H1 (cell line): ENCODE measurements at regions not wholly inside any gene's neighbourhood (a gene's known extent, or its start where the extent isn't known, plus 50 kb on each side); places are given as distances from the start of the nearest gene placed in this dataset.

Experiments used
- CTCF ChIA-PET: fragments of 300-600 bp; sonication (Branson Sonifier 250); formaldehyde crosslinking; loops from one replicate; lab custom pipeline; 2021; ENCODE audit not compliant: partially characterized antibody; lab: Charles Lee
- POLR2A ChIA-PET: fragments of 300-600 bp; sonication (Branson Sonifier 250); formaldehyde crosslinking; loops from one replicate; lab custom pipeline; 2021; ENCODE audit warnings: inconsistent platforms; ENCODE audit not compliant: partially characterized antibody; lab: Charles Lee
- DNase-seq, 2 experiments: peaks; one replicate each; pipeline versions ENCODE4 v3.0.0 to v3.0.0-alpha.2; 2010 to 2022; ENCODE audit warnings: low spot score in 2 of 2, low read depth in 1 of 2, mixed read lengths in 1 of 2
- FAIRE-seq: peaks from 2 replicates; lab custom pipeline; 2011; peaks lifted over from hg19 to GRCh38; lab: Jason Lieb, UNC
- H2AFZ ChIP-seq: 2 replicates; pipeline ENCODE4 v1.8.1; 2012; ENCODE audit warnings: low read length, inconsistent platforms
- H2AK5ac ChIP-seq: 2 replicates; pipeline ENCODE4 v1.6.1; 2013; ENCODE audit warnings: low read depth, low read length
- H2BK120ac ChIP-seq: replicated peaks from 2 replicates; pipeline ENCODE3; 2013; ENCODE audit warnings: low read depth, low read length, inconsistent platforms
- H2BK12ac ChIP-seq: 2 replicates; pipeline ENCODE4 v1.6.1; 2013; ENCODE audit warnings: low read depth, low read length
- H2BK15ac ChIP-seq: 2 replicates; pipeline ENCODE4 v1.6.1; 2013; ENCODE audit warnings: low read length
- H2BK20ac ChIP-seq: 2 replicates; pipeline ENCODE4 v1.6.1; 2013; ENCODE audit warnings: low read length
- H2BK5ac ChIP-seq: 2 replicates; pipeline ENCODE4 v1.6.1; 2013; ENCODE audit warnings: low read depth, low read length
- H3K14ac ChIP-seq: 2 replicates; pipeline ENCODE4 v1.6.1; 2013; ENCODE audit warnings: inconsistent platforms; ENCODE audit not compliant: insufficient read length
- H3K18ac ChIP-seq: 2 replicates; pipeline ENCODE4 v1.6.1; 2013; ENCODE audit warnings: low read length; ENCODE audit errors: extremely low read depth
- H3K23ac ChIP-seq: 2 replicates; pipeline ENCODE4 v1.6.1; 2013; ENCODE audit warnings: inconsistent platforms; ENCODE audit not compliant: insufficient read length
- H3K23me2 ChIP-seq: 2 replicates; pipeline ENCODE4 v1.6.1; 2013; ENCODE audit warnings: low read depth, low read length
- H3K27ac ChIP-seq: 2 replicates; pipeline ENCODE4 v1.6.1; 2011; ENCODE audit warnings: low read depth, low read length, inconsistent platforms
- H3K27me3 ChIP-seq, 4 experiments: replicated peaks in 1 of 4; 1 replicate in 1 of 4; 2 replicates in 3 of 4; pipeline versions ENCODE4 v1.6.1 to v1.8.1; 2011 to 2013; ENCODE audit warnings: low read length in 3 of 4, mild to moderate bottlenecking in 3 of 4, inconsistent platforms in 2 of 4, mixed read lengths in 2 of 4, moderate library complexity in 1 of 4; ENCODE audit not compliant: control insufficient read depth in 3 of 4, insufficient read depth in 3 of 4; ENCODE audit errors: extremely low read depth in 1 of 4
- H3K36me3 ChIP-seq, 4 experiments: 2 replicates each; pipeline versions ENCODE4 v1.6.1 to v1.8.1; 2011 to 2013; ENCODE audit warnings: mild to moderate bottlenecking in 4 of 4, low read length in 3 of 4, moderate library complexity in 2 of 4, control low read depth in 1 of 4, inconsistent platforms in 1 of 4; ENCODE audit not compliant: insufficient read depth in 4 of 4, control insufficient read depth in 2 of 4
- H3K4ac ChIP-seq: replicated peaks from 2 replicates; pipeline ENCODE3; 2013; ENCODE audit warnings: low read length, low read depth, mixed read lengths, inconsistent platforms; ENCODE audit not compliant: insufficient read length
- H3K4me1 ChIP-seq, 4 experiments: replicated peaks in 1 of 4; 1 replicate in 1 of 4; 2 replicates in 3 of 4; pipeline versions ENCODE4 v1.6.1 to v1.8.1; 2011 to 2013; ENCODE audit warnings: low read length in 3 of 4, inconsistent platforms in 2 of 4, mixed read lengths in 1 of 4; ENCODE audit not compliant: insufficient read depth in 4 of 4, control insufficient read depth in 3 of 4
- H3K4me2 ChIP-seq, 2 experiments: 2 replicates each; pipeline versions ENCODE4 v1.6.1 to v1.8.1; 2011 to 2013; ENCODE audit warnings: low read depth in 2 of 2, low read length in 2 of 2, control low read depth in 1 of 2, inconsistent platforms in 1 of 2, mild to moderate bottlenecking in 1 of 2; ENCODE audit not compliant: insufficient read depth in 1 of 2
- H3K4me3 ChIP-seq, 4 experiments: fragments of 200-600, 300-600 bp in 1 of 4; sonication (generic), shearing (Covaris generic), sonication (Bioruptor Twin) in 1 of 4; 2 replicates each; pipeline versions ENCODE4 v1.5.1 to v1.8.1; 2011 to 2016; ENCODE audit warnings: low read length in 4 of 4, low read depth in 3 of 4, control low read depth in 2 of 4, inconsistent platforms in 2 of 4, mild to moderate bottlenecking in 2 of 4, mixed read lengths in 1 of 4, moderate library complexity in 1 of 4; ENCODE audit not compliant: insufficient read depth in 2 of 4; ENCODE audit errors: extremely low read depth in 1 of 4
- H3K56ac ChIP-seq: replicated peaks from 2 replicates; pipeline ENCODE3; 2013; ENCODE audit warnings: low read depth, mild to moderate bottlenecking, mixed read lengths, low read length, inconsistent platforms; ENCODE audit not compliant: insufficient read length
- H3K79me1 ChIP-seq: 2 replicates; pipeline ENCODE4 v1.6.1; 2013; ENCODE audit warnings: low read depth, low read length, control low read depth
- H3K79me2 ChIP-seq, 2 experiments: 2 replicates each; pipeline versions ENCODE4 v1.6.1 to v1.8.1; 2012 to 2013; ENCODE audit warnings: low read length in 2 of 2, mild to moderate bottlenecking in 2 of 2, inconsistent platforms in 1 of 2; ENCODE audit not compliant: insufficient read depth in 2 of 2, control insufficient read depth in 1 of 2
- H3K9ac ChIP-seq, 4 experiments: replicated peaks in 1 of 4; 1 replicate in 1 of 4; 2 replicates in 3 of 4; pipeline versions ENCODE4 v1.6.1 to v1.8.1; 2011 to 2013; ENCODE audit warnings: low read depth in 3 of 4, low read length in 3 of 4, control low read depth in 2 of 4, mild to moderate bottlenecking in 2 of 4, moderate library complexity in 2 of 4, inconsistent platforms in 1 of 4; ENCODE audit errors: extremely low read depth in 1 of 4
- H3K9me3 ChIP-seq, 2 experiments: 2 replicates each; pipeline versions ENCODE4 v1.6.1 to v1.8.1; 2012 to 2013; ENCODE audit warnings: mild to moderate bottlenecking in 2 of 2, moderate library complexity in 2 of 2, control low read depth in 1 of 2, inconsistent platforms in 1 of 2, low read depth in 1 of 2, low read length in 1 of 2, mixed read lengths in 1 of 2; ENCODE audit not compliant: insufficient read depth in 2 of 2
- H4K20me1 ChIP-seq, 2 experiments: replicated peaks in 1 of 2; 2 replicates each; pipeline versions ENCODE3 to v1.8.1; 2011 to 2013; ENCODE audit warnings: inconsistent platforms in 2 of 2, low read length in 2 of 2, mild to moderate bottlenecking in 1 of 2; ENCODE audit not compliant: insufficient read depth in 2 of 2, control insufficient read depth in 1 of 2
- H4K5ac ChIP-seq: 2 replicates; pipeline ENCODE4 v1.6.1; 2013; ENCODE audit warnings: low read length, low read depth, mixed read lengths, inconsistent platforms; ENCODE audit not compliant: insufficient read length
- H4K8ac ChIP-seq: 2 replicates; pipeline ENCODE4 v1.8.0; 2013; ENCODE audit warnings: mild to moderate bottlenecking, moderate library complexity, low read length, inconsistent platforms; ENCODE audit not compliant: insufficient read depth; ENCODE audit errors: extremely low read depth
- H4K91ac ChIP-seq: replicated peaks from 2 replicates; pipeline ENCODE3; 2013; ENCODE audit warnings: low read length, mixed read lengths, inconsistent platforms; ENCODE audit not compliant: insufficient read length
- MAFK ChIP-seq: IDR thresholded peaks from 2 replicates; pipeline ENCODE4 v1.6.1; 2012; ENCODE audit warnings: low read depth, mild to moderate bottlenecking, improper control_type of control experiment, low read length
- RAD21 ChIP-seq, 2 experiments: IDR thresholded peaks in 1 of 2; conservative IDR thresholded peaks in 1 of 2; 2 replicates each; pipeline ENCODE4 v1.6.1; 2011; ENCODE audit warnings: low read depth in 2 of 2, low read length in 2 of 2, improper control_type of control experiment in 1 of 2, inconsistent platforms in 1 of 2, mild to moderate bottlenecking in 1 of 2, moderate library complexity in 1 of 2
- WGBS, 2 experiments: shearing (Covaris generic) in 1 of 2; methylation state at CpG; one replicate each; pipeline versions ENCODE4 v1.1.6 to v1.1.7; 2013 to 2015; ENCODE audit warnings: low lambda C conversion rate in 2 of 2, mixed read lengths in 2 of 2, inconsistent platforms in 1 of 2, low coverage in 1 of 2, missing lambda C conversion rate in 1 of 2; ENCODE audit not compliant: insufficient replicate concordance in 2 of 2, insufficient coverage in 1 of 2, insufficient read length in 1 of 2; ENCODE audit errors: extremely low coverage in 1 of 2, missing lambda C conversion rate in 1 of 2; 5-methylcytosine and 5-hydroxymethylcytosine counted together
- TF ChIP-seq, protein P1 (sequence below), 3 experiments: IDR thresholded peaks; 1 replicate in 2 of 3; 2 replicates in 1 of 3; pipeline versions ENCODE4 v1.5.1 to v1.6.1; 2011; ENCODE audit warnings: low read length in 3 of 3, mild to moderate bottlenecking in 3 of 3, inconsistent platforms in 2 of 3, low read depth in 1 of 3, moderate library complexity in 1 of 3; ENCODE audit not compliant: insufficient read depth in 1 of 3; ENCODE audit errors: control extremely low read depth in 1 of 3

DNA sequence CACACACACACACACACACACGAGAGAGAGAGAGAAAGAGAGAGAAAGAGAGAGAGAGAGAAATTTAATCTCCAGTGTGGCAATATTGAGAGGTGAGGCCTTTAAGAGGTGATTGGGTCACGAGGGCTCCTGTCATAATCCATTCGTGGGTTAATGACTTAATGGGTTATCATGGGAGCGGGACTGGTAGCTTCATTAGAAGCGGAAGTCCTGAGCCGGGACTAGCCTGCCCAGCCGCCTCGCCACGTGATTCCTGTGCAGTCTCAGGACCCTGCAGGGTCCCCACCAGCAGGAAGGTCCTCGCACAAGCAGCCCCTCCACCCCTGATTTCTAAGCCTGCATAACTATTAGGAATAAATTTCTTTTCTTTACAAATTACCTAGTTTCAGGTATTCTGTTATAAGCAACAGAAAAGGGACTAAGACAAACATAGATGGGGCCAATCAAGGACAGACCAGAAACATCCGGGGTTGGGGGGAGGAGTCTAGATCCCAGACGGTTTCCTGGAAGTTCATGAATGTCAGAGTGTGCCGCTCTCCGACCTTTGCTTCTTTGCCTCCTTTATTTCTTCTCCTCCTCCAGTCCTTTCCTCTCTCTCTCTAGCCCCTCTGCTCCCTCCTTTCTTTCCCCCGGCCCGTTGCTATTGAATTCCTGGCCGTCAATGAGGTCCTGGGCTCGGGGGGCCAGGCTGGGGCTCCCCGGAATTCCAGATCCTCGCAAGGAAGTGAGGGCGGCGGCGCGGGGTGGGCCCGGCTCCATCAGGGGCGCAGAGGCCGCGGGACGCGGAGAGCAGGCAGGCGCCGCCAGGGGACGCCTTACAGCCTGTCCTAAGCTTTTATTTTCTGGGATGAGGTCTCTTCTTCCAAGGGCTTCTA is 146.8 kb downstream of the CYP26A1 start:
- POLR2A ChIA-PET, result interaction anchor here (1.1 to 3.0 kb wide), 3 partner anchors 22 to 60 kb away, joined by 3 to 8 read pairs (median 3); no protein-coding TSS in a partner anchor
- no peak overlapping the region for H2AK5ac ChIP-seq
- TF ChIP-seq RAD21 (IDR thresholded peaks at IDR 0.05 in 1 of 2, conservative IDR thresholded peaks at IDR 0.05 in 1 of 2; ENCODE audit: low read depth in 2 of 2, low read length in 2 of 2) (peak; percentile 33 to 62), MAFK (no peak)
- TF ChIP-seq, protein P1, sequence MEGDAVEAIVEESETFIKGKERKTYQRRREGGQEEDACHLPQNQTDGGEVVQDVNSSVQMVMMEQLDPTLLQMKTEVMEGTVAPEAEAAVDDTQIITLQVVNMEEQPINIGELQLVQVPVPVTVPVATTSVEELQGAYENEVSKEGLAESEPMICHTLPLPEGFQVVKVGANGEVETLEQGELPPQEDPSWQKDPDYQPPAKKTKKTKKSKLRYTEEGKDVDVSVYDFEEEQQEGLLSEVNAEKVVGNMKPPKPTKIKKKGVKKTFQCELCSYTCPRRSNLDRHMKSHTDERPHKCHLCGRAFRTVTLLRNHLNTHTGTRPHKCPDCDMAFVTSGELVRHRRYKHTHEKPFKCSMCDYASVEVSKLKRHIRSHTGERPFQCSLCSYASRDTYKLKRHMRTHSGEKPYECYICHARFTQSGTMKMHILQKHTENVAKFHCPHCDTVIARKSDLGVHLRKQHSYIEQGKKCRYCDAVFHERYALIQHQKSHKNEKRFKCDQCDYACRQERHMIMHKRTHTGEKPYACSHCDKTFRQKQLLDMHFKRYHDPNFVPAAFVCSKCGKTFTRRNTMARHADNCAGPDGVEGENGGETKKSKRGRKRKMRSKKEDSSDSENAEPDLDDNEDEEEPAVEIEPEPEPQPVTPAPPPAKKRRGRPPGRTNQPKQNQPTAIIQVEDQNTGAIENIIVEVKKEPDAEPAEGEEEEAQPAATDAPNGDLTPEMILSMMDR (IDR thresholded peaks at IDR 0.05; ENCODE audit: control extremely low read depth in 1 of 3, insufficient read depth in 1 of 3, low read depth in 1 of 3, low read length in 3 of 3), result peak; percentile 40 to 52 (median 48)

More for the DNA sequence above, 146.8 kb downstream of the CYP26A1 start:
- no peaks in the 10 kb centered on the region for H3K9me3 ChIP-seq
- H3K23me2 ChIP-seq, result no peaks in the 10 kb centered on the region
- peak overlapping the region; percentile 86; the same call in 1 of the 2 replicates for H4K8ac ChIP-seq
- H4K20me1 ChIP-seq, result no peaks in the 10 kb centered on the region
- H2BK20ac ChIP-seq, result peak overlapping the region; percentile 66; the same call in 1 of the 2 replicates
- H2BK5ac ChIP-seq, result no peak overlapping the region; the same call in 1 of the 2 replicates
- H3K4me2 ChIP-seq, result no peak overlapping the region; a peak in 1 of 4 replicates
- H2BK12ac ChIP-seq, result no peak overlapping the region
- no peaks in the 10 kb centered on the region for H3K27me3 ChIP-seq
- DNase-seq (peak in 1 of 2 experiments; percentile 69), FAIRE-seq (no peak)
- no peak overlapping the region for H3K4ac ChIP-seq
- H3K36me3 ChIP-seq, result no peaks in the 10 kb centered on the region
- H3K4me1 ChIP-seq, result no peaks in the 10 kb centered on the region; a peak in 1 of 7 replicates
- CTCF ChIA-PET, result interaction anchor here (0.6 to 2.0 kb wide), 13 partner anchors 13 to 293 kb away, joined by 3 to 7 read pairs (median 4); no protein-coding TSS in a partner anchor
- H2AFZ ChIP-seq, result no peak overlapping the region
- H4K91ac ChIP-seq, result peak overlapping the region; percentile 25
- H3K79me2 ChIP-seq, result no peaks in the 10 kb centered on the region
- H3K9ac ChIP-seq, result no peak overlapping the region
- no peak overlapping the region for H3K4me3 ChIP-seq
- H3K79me1 ChIP-seq, result no peaks in the 10 kb centered on the region
- 80% methylated on average over 30 of the region's 33 CpGs; no CpG with 5 or more reads in 1 of the 2 experiments for WGBS, 2 experiments
- H3K18ac ChIP-seq, result peak overlapping the region; percentile 25; the same call in 1 of the 2 replicates
- H4K5ac ChIP-seq, result no peak overlapping the region
- no peak overlapping the region for H2BK120ac ChIP-seq
- H3K27ac ChIP-seq, result no peak overlapping the region
- H3K56ac ChIP-seq, result no peak overlapping the region
- no peak overlapping the region for H3K23ac ChIP-seq
- H3K14ac ChIP-seq, result no peak overlapping the region
- H2BK15ac ChIP-seq, result no peak overlapping the region
